Heart left ventricle (tissue), 13 donors: ENCODE measurements at regions not wholly inside any gene's neighbourhood (a gene's known extent, or its start where the extent isn't known, plus 50 kb on each side); places are given as distances from the start of the nearest gene placed in this dataset.

Experiments
- POLR2A ChIP-seq, 2 donors: fragments of 450-650 bp; IDR thresholded peaks; one replicate each; pipeline ENCODE4 v1.6.1; 2017; ENCODE audit warnings: antibody characterized with exemption in 2 of 2, mild to moderate bottlenecking in 2 of 2, moderate library complexity in 2 of 2
- TF ChIP-seq, protein P1 (sequence below), 12 donors: fragments of 200-600 bp; sonication (generic) in 4 of 12; IDR thresholded peaks; one replicate each; pipeline versions ENCODE4 v1.5.0 to v1.8.0; 2018 to 2022; ENCODE audit warnings: antibody characterized with exemption in 12 of 12, mild to moderate bottlenecking in 5 of 12
- donor health status: ischemic (EF 13 %, LVEDD 7.1; RV severe dilation, severe dysfunction).
- donor health status: DM: no; HTN: yes; CAD: no.
- donor health status: DM: no; HTN: no; CAD: no.
- donor health status: ischemic (EF 25% LVEDD 6.9; RV normal size, moderate dysfunction).
- donor health status: ischemic (EF 25% LVEDD 5.7; RV mildly dilated, moderate dysfunction).
- donor health status: ischemic (EF 35%, LVEDD 5.7; RV mildly dilated, moderate dysfunction).
- donor health status: nonischemic (EF 11% LVEDD 7.7; RV severe dilation, severe dysfunction).
- donor health status: DM: yes; HTN: yes; CAD: no.
- donor health status: PGD.
- donor health status: ischemic (EF 29% LVEDD 5.4; RV normal size, mild dysfunction).
- donor health status: nonischemic (EF 23%, LVEDD 6.1; RV moderate dilation, normal function).

DNA sequence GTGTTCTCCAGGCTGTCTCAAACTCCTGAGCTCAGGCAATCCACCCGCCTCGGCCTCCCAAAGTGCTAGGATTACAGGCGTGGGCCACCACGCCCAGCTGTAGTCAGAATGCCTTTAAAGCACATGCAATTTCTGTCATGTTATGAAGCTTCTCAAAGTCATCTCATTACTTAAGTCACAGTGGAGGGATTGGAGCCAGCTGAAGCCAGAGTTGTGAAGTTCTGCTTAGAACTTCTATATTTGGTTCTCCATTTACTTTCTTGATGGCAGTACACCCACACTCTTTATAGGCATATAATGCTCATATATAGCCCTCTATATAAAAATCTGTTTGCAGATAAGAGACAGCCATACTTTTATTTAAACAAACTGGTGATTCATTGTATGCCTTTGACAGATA is 68.8 kb upstream of the CWC22 start:
- TF ChIP-seq, protein P1, sequence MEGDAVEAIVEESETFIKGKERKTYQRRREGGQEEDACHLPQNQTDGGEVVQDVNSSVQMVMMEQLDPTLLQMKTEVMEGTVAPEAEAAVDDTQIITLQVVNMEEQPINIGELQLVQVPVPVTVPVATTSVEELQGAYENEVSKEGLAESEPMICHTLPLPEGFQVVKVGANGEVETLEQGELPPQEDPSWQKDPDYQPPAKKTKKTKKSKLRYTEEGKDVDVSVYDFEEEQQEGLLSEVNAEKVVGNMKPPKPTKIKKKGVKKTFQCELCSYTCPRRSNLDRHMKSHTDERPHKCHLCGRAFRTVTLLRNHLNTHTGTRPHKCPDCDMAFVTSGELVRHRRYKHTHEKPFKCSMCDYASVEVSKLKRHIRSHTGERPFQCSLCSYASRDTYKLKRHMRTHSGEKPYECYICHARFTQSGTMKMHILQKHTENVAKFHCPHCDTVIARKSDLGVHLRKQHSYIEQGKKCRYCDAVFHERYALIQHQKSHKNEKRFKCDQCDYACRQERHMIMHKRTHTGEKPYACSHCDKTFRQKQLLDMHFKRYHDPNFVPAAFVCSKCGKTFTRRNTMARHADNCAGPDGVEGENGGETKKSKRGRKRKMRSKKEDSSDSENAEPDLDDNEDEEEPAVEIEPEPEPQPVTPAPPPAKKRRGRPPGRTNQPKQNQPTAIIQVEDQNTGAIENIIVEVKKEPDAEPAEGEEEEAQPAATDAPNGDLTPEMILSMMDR (IDR thresholded peaks at IDR 0.05) = no peak
- no peak for TF ChIP-seq POLR2A (IDR thresholded peaks at IDR 0.05)
